Mucosa of descending colon (tissue), 3 donors: ENCODE measurements at regions not wholly inside any gene's neighbourhood (a gene's known extent, or its start where the extent isn't known, plus 50 kb on each side); places are given as distances from the start of the nearest gene placed in this dataset.

Source experiments
- ATAC-seq: fragments of 200-7000 bp; cut with Tn5 transposase; one replicate; pipeline ENCODE4 v1.9.1; 2020; ENCODE audit warnings: mild to moderate bottlenecking, moderate library complexity
- DNase-seq, 3 donors: peaks; one replicate each; pipeline ENCODE4 v3.0.0-alpha.2; 2020
- H3K36me3 ChIP-seq: fragments of 200-600 bp; one replicate; pipeline ENCODE4 v1.8.0; 2021; ENCODE audit warnings: low read depth, mild to moderate bottlenecking
- H3K4me1 ChIP-seq: fragments of 200-600 bp; one replicate; pipeline ENCODE4 v1.8.0; 2021; ENCODE audit warnings: low read depth, mild to moderate bottlenecking
- H3K4me3 ChIP-seq: fragments of 200-600 bp; one replicate; pipeline ENCODE4 v1.8.0; 2021; ENCODE audit warnings: mild to moderate bottlenecking
- H3K9me3 ChIP-seq: fragments of 200-600 bp; one replicate; pipeline ENCODE4 v1.8.0; 2021; ENCODE audit warnings: mild to moderate bottlenecking
- CTCF ChIP-seq: fragments of 200-600 bp; IDR thresholded peaks from one replicate; pipeline ENCODE4 v1.8.0; 2022; ENCODE audit warnings: antibody characterized with exemption, mild to moderate bottlenecking
- intact Hi-C, 2 donors: fragments of 100-400 bp; cut with DNase I in 1 of 2; cut with micrococcal nuclease in 1 of 2; formaldehyde crosslinking; loops; one replicate each; pipeline versions ENCODE4 v1.11.0 to v1.11.1; 2022; cut with DNase I, micrococcal nuclease
- donor health status: DM: no; HTN: no; CAD: no; lungs with moderate emphysema.
- donor health status: DM: no; HTN: no; CAD: no.
- donor health status: DM: no; HTN: yes; CAD: no.

- intact Hi-C loops: loop anchor here in 1 of 2 donors (10.0 kb wide), 1 partner anchor 79 kb away; no protein-coding TSS in a partner anchor
- H3K36me3 ChIP-seq: no peaks in the 10 kb centered on the region
- no peak for DNase-seq
- H3K4me3 ChIP-seq: no peak overlapping the region
- H3K9me3 ChIP-seq: no peaks in the 10 kb centered on the region
- H3K4me1 ChIP-seq: peaks cover 3% of the 10 kb centered on the region
- no peak for ATAC-seq
- no peak for TF ChIP-seq CTCF
These were observed 87.8 kb upstream of the CALM2 start for GRCh38 chr2:47264143-47264542.

- H3K9me3 ChIP-seq: no peaks in the 10 kb centered on the region
- no peak overlapping the region for H3K4me3 ChIP-seq
- intact Hi-C loops: loop anchor here in 1 of 2 donors (10.0 kb wide), 1 partner anchor 78 kb away; no protein-coding TSS in a partner anchor
- H3K4me1 ChIP-seq: peaks cover 3% of the 10 kb centered on the region
- no peak for TF ChIP-seq CTCF
- H3K36me3 ChIP-seq: no peaks in the 10 kb centered on the region
- ATAC-seq: no peak
- DNase-seq: no peak
These were observed 86.3 kb upstream of the CALM2 start for GRCh38 chr2:47262657-47263056.

GRCh38 chr2:47260971-47261370 is 84.7 kb upstream of the CALM2 start:
- no peak for TF ChIP-seq CTCF
- H3K36me3 ChIP-seq: no peaks in the 10 kb centered on the region
- no peaks in the 10 kb centered on the region for H3K4me1 ChIP-seq
- no peak overlapping the region for H3K4me3 ChIP-seq
- no peak for ATAC-seq
- no peak for DNase-seq
- no peaks in the 10 kb centered on the region for H3K9me3 ChIP-seq
- intact Hi-C loops: loop anchor here in 1 of 2 donors (10.0 kb wide), 1 partner anchor 76 kb away; no protein-coding TSS in a partner anchor

GRCh38 chr2:47259829-47260228 is 83.5 kb upstream of the CALM2 start:
- peak; percentile 54 for ATAC-seq
- no peaks in the 10 kb centered on the region for H3K9me3 ChIP-seq
- no peaks in the 10 kb centered on the region for H3K36me3 ChIP-seq
- DNase-seq: no peak
- TF ChIP-seq CTCF: no peak
- H3K4me1 ChIP-seq: no peaks in the 10 kb centered on the region
- no peak overlapping the region for H3K4me3 ChIP-seq
- intact Hi-C loops: loop anchor here in 1 of 2 donors (10.0 kb wide), 1 partner anchor 75 kb away; no protein-coding TSS in a partner anchor

- no peak overlapping the region for H3K4me3 ChIP-seq
- H3K9me3 ChIP-seq: no peaks in the 10 kb centered on the region
- H3K36me3 ChIP-seq: no peaks in the 10 kb centered on the region
- no peak for TF ChIP-seq CTCF
- DNase-seq (no peak), ATAC-seq (no peak)
- intact Hi-C loops: no loop called here
- no peaks in the 10 kb centered on the region for H3K4me1 ChIP-seq
These were observed 81.6 kb upstream of the CALM2 start for GRCh38 chr2:47257946-47258348.
